HEK293T (cell line): ENCODE measurements at regions not wholly inside any gene's neighbourhood (a gene's known extent, or its start where the extent isn't known, plus 50 kb on each side); places are given as distances from the start of the nearest gene placed in this dataset.

Experiments
- CTCF ChIA-PET: fragments of 350-600 bp; formaldehyde crosslinking; extraction: SDS; loops from one replicate; lab custom pipeline; 2021; ENCODE audit warnings: antibody characterized with exemption, inconsistent platforms; lab: Yijun Ruan, JAX
- POLR2A ChIA-PET: fragments of 350-600 bp; formaldehyde crosslinking; extraction: SDS; loops from one replicate; lab custom pipeline; 2020; ENCODE audit warnings: antibody characterized with exemption, inconsistent platforms; lab: Yijun Ruan, JAX
- DNase-seq: peaks from one replicate; pipeline ENCODE4 v3.0.0; 2012; ENCODE audit warnings: mixed read lengths; ENCODE audit errors: extremely low spot score
- ARNT ChIP-seq: fragments of 450-650 bp; IDR thresholded peaks from 2 replicates; pipeline ENCODE4 v1.6.1; 2017; ENCODE audit warnings: mild to moderate bottlenecking
- BHLHE40 ChIP-seq: fragments of 450-650 bp; IDR thresholded peaks from 2 replicates; pipeline ENCODE4 v1.6.1; 2016; ENCODE audit warnings: mild to moderate bottlenecking, moderate library complexity, borderline replicate concordance
- CTBP1 ChIP-seq: fragments of 450-650 bp; IDR thresholded peaks from 2 replicates; pipeline ENCODE4 v1.6.1; 2016; ENCODE audit warnings: borderline replicate concordance
- ELF4 ChIP-seq: fragments of 450-650 bp; IDR thresholded peaks from 2 replicates; pipeline ENCODE4 v1.6.1; 2017; ENCODE audit warnings: antibody characterized with exemption
- FOXA1 ChIP-seq: fragments of 450-650 bp; IDR thresholded peaks from 2 replicates; pipeline ENCODE4 v1.6.1; 2016; ENCODE audit warnings: mild to moderate bottlenecking
- FOXK2 ChIP-seq: fragments of 450-650 bp; IDR thresholded peaks from 2 replicates; pipeline ENCODE4 v1.6.1; 2016; ENCODE audit warnings: mild to moderate bottlenecking
- FOXM1 ChIP-seq: fragments of 450-650 bp; IDR thresholded peaks from 2 replicates; pipeline ENCODE4 v1.6.1; 2017; ENCODE audit warnings: mild to moderate bottlenecking, borderline replicate concordance
- HDGF ChIP-seq: fragments of 450-650 bp; IDR thresholded peaks from 2 replicates; pipeline ENCODE4 v1.6.1; 2017; ENCODE audit warnings: antibody characterized with exemption, borderline replicate concordance
- L3MBTL2 ChIP-seq: fragments of 450-650 bp; conservative IDR thresholded peaks from 2 replicates; pipeline ENCODE4 v1.6.1; 2016; ENCODE audit warnings: mild to moderate bottlenecking
- LEF1 ChIP-seq: fragments of 450-650 bp; IDR thresholded peaks from 2 replicates; pipeline ENCODE4 v1.6.1; 2017; ENCODE audit warnings: mild to moderate bottlenecking, borderline replicate concordance
- NFRKB ChIP-seq: fragments of 450-650 bp; IDR thresholded peaks from 2 replicates; pipeline ENCODE4 v1.6.1; 2016; ENCODE audit warnings: mild to moderate bottlenecking, moderate library complexity
- PKNOX1 ChIP-seq: fragments of 450-650 bp; IDR thresholded peaks from 2 replicates; pipeline ENCODE4 v1.6.1; 2016
- SP1 ChIP-seq: fragments of 450-650 bp; IDR thresholded peaks from 2 replicates; pipeline ENCODE4 v1.6.1; 2017
- SUZ12 ChIP-seq: fragments of 450-650 bp; IDR thresholded peaks from 2 replicates; pipeline ENCODE4 v1.6.1; 2016; ENCODE audit warnings: mild to moderate bottlenecking
- TARDBP ChIP-seq: fragments of 450-650 bp; IDR thresholded peaks from 2 replicates; pipeline ENCODE4 v1.6.1; 2016
- ZNF384 ChIP-seq: fragments of 450-650 bp; IDR thresholded peaks from 2 replicates; pipeline ENCODE4 v1.6.1; 2016

GRCh38 chrX:30992381-30992904, 79.4 kb downstream of the FTHL17 start:
- TF ChIP-seq FOXK2 = no peak
- TF ChIP-seq SUZ12 = no peak
- no peak for TF ChIP-seq NFRKB
- no peak for TF ChIP-seq ZNF384
- no peak for TF ChIP-seq ARNT
- no peak for TF ChIP-seq SP1
- no peak for TF ChIP-seq FOXA1
- no peak for TF ChIP-seq L3MBTL2
- no peak for TF ChIP-seq BHLHE40
- ChIA-PET CTCF (no interaction called here), POLR2A (no interaction called here)
- DNase-seq = no peak

GRCh38 chrX:30990361-30990760, 81.5 kb downstream of the FTHL17 start:
- no peak for DNase-seq
- CTCF ChIA-PET = no interaction called here
- no peak for TF ChIP-seq FOXM1
- TF ChIP-seq BHLHE40 = no peak
- POLR2A ChIA-PET = no interaction called here

GRCh38 chrX:30982467-30982866, 89.4 kb downstream of the FTHL17 start:
- ChIA-PET POLR2A (no interaction called here), CTCF (no interaction called here)
- no peak for TF ChIP-seq SUZ12
- TF ChIP-seq TARDBP = no peak
- no peak for TF ChIP-seq LEF1
- no peak for TF ChIP-seq ELF4
- TF ChIP-seq CTBP1 = no peak
- no peak for TF ChIP-seq SP1
- TF ChIP-seq ZNF384 = no peak
- DNase-seq = no peak

- DNase-seq = no peak
- CTCF ChIA-PET = no interaction called here
- POLR2A ChIA-PET = no interaction called here
- TF ChIP-seq BHLHE40 = no peak
- TF ChIP-seq NFRKB = no peak
- no peak for TF ChIP-seq CTBP1
- TF ChIP-seq PKNOX1 = no peak
- no peak for TF ChIP-seq L3MBTL2
- TF ChIP-seq FOXK2 = no peak
- TF ChIP-seq FOXA1 = no peak
- TF ChIP-seq TARDBP = no peak
These were observed 89.9 kb downstream of the FTHL17 start for GRCh38 chrX:30981968-30982367.

GRCh38 chrX:30979271-30979670, 90.2 kb upstream of the TAB3 start:
- CTCF ChIA-PET = no interaction called here
- POLR2A ChIA-PET = no interaction called here
- TF ChIP-seq FOXM1 (no peak), FOXK2 (no peak), PKNOX1 (no peak), NFRKB (no peak), LEF1 (no peak), HDGF (no peak), ELF4 (no peak), CTBP1 (no peak), L3MBTL2 (no peak), TARDBP (no peak), SUZ12 (no peak), SP1 (no peak), BHLHE40 (no peak)
- no peak for DNase-seq

- CTCF ChIA-PET = no interaction called here
- TF ChIP-seq L3MBTL2 (no peak), TARDBP (no peak), PKNOX1 (no peak), CTBP1 (no peak), ZNF384 (no peak), NFRKB (no peak), FOXK2 (no peak), LEF1 (no peak), SUZ12 (no peak), BHLHE40 (no peak), FOXA1 (no peak), ARNT (no peak), ELF4 (no peak), FOXM1 (no peak), SP1 (no peak)
- POLR2A ChIA-PET = no interaction called here
- DNase-seq = no peak
These were observed 86.4 kb upstream of the TAB3 start for GRCh38 chrX:30975467-30975866.

GRCh38 chrX:30973784-30974427, 84.9 kb upstream of the TAB3 start:
- no peak for DNase-seq

More at GRCh38 chrX:30973784-30974427, 84.9 kb upstream of the TAB3 start:
- no peak for TF ChIP-seq FOXM1
- TF ChIP-seq TARDBP = no peak
- TF ChIP-seq L3MBTL2 = no peak
- TF ChIP-seq CTBP1 = no peak
- no peak for TF ChIP-seq HDGF
- TF ChIP-seq ZNF384 = no peak
- TF ChIP-seq LEF1 = no peak
- no peak for TF ChIP-seq ELF4
- TF ChIP-seq FOXK2 = no peak
- no peak for TF ChIP-seq NFRKB
- TF ChIP-seq FOXA1 = no peak
- no peak for TF ChIP-seq SP1
- no peak for TF ChIP-seq PKNOX1
- TF ChIP-seq SUZ12 = no peak
- CTCF ChIA-PET = interaction anchor here (0.6 kb wide), 1 partner anchor 239 kb away, joined by 3 read pairs; no protein-coding TSS in a partner anchor
- POLR2A ChIA-PET = no interaction called here
